ENCODE measurements at regions not wholly inside any gene's neighbourhood (a gene's known extent, or its start where the extent isn't known, plus 50 kb on each side); places are given as distances from the start of the nearest gene placed in this dataset.
"Not testable (repeated sequence)": the region's sequence is repeated elsewhere in the genome, so short reads cannot be mapped to it uniquely, and the experiment has no call there.

DNA sequence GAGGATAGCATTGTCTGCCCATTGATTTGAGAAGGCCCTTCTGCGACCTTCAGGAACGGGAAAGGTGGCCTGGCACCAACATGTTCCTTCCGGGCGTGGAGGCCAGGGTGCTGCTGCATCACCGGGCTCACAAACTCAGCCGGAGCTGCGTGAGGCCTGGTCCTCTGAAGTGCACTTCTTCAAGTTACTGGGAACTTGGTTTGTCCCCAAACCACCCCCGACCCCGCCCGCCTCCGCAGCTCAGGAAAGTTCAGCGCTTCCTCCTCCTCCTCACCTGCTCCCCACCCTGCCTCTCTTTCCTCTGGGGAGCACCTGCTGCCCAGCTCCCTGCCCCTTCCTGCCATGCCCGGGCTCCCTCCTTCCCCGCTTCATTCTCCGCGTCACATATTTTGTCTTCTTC, 116.0 kb upstream of the LRPAP1 start:
- DNase-seq (ENCODE audit: low spot score), result no peak

GRCh38 chr4:3647421-3647820, 115.2 kb upstream of the LRPAP1 start:
- no peak for DNase-seq (ENCODE audit: low spot score)

DNA sequence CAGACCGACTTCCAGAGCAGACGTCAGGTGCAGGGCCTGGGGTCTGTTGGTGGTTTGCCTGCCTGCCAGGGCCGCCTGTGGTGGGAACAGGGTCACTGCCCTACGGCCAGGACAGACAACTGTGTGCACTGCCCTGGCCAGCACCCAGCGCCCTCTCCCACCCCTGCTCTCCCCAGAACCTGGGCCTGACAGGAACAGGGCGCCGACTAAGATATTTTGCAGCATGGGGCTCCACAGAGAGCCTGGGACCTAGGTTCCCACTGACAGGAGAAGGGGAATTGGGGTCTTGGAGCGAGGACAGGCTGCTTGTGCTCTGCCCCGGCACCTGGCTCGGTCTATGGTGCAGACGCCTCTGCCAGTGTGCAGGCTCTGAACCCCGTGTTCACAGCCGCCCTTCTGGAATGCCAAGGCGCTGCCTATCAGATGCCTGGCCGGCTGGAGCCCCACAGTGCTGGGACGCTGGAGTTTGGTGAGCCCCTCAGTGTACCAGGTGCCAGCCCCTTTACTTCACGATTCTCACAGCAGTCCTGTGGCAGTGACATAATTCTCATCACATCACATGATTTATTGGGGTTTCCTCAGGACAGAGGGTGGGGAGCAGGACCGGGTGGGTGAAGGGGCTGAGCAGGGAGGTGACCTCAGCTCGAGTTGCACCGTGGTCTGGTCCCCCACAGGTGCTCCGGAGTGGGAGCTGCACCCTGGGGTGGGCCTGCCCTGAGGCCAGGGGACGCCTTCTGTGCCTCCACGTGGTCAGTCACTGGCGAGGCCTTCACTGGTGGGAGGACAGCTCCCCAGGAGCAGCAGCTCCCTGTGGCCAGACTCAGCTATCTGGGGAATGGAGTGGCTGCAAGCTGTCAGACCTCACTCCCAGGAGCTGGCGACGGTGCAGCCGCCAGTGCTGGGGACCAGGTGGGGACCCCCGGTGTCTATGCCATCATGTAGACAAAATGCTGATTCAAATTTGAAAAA, 113.8 kb upstream of the LRPAP1 start:
- no peak for DNase-seq (ENCODE audit: low spot score)

DNA sequence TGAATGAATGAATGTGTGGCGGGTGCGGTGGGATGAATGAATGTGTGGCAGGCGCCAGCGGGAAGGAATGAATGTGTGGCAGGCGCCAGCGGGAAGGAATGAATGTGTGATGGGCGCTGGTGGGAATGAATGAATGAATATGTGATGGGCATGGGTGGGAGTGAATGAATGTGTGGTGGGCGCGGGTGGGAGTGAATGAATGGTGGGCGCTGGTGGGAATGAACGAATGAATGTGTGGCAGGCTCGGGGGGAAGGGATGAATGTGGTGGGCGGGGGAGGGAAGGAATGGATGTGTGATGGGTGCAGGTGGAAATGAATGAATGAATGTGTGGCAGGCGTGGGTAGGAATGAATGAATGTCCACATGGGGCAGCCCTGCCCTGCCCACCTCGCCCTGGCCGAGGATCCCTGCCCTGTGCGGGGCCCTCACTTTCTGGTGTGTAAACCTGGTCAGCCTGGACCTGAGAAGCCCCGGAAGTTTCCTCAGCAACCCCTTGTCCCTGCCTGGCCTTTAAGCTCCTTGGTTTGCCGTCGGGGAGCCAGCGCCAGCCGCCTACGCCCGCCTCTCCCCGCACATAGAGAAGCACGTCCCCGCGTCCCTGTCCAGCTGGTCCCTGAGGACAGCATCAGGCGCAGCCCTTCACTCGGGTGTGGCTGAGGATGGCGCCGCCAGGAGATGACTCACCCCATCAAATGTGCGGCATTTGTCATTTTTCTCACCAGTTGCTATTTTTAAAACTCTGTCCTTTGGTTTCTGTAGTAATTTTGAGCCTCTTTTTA, 112.8 kb upstream of the LRPAP1 start:
- no peak for DNase-seq (ENCODE audit: low spot score)

DNA sequence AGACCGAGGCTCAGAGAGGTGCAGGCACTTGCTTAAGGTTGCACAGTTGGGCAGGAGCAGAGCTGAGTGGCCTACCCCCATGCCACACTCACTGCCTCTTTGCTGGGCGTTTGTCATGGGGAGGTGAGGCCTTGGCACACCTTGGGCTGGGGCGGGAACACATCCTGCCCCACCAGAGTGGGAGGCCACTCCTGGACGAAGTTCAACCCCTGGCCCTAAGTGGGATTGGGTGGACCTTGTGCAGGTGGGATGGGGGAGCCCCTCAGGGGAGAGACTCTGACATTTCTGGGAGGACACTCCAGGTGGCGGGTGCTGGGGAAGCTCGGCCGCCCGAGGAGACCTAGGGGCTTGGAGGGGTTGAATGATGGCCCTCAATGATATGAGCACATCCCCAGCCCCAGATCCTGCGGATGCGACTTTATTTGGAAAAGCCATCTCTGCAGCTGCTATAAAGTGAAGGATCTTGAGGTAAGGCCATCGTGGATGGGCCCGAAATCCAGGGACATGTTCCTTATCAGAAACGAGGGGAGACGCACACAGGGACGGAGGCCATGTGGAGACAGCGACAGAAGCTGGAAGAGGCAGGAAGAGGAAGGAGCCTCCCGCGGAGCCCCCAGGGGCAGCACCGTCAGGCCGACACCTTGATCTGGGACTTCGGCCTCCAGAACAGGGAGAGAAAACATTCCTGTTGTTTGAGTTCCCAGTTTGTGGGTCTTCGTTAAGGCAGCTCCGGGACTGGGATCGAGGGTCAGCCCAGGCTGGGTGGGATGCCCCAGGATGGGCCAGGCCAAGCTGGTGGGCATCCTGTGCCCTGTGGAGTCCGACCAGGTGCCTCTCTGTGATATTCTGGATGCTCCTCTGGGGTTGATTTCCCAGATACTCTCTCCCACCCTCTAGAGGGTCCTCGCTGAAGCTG, 111.6 kb upstream of the LRPAP1 start:
- DNase-seq (ENCODE audit: low spot score), result no peak

GRCh38 chr4:3642806-3643517, 110.7 kb upstream of the LRPAP1 start:
- no peak for DNase-seq (ENCODE audit: low spot score)

DNA sequence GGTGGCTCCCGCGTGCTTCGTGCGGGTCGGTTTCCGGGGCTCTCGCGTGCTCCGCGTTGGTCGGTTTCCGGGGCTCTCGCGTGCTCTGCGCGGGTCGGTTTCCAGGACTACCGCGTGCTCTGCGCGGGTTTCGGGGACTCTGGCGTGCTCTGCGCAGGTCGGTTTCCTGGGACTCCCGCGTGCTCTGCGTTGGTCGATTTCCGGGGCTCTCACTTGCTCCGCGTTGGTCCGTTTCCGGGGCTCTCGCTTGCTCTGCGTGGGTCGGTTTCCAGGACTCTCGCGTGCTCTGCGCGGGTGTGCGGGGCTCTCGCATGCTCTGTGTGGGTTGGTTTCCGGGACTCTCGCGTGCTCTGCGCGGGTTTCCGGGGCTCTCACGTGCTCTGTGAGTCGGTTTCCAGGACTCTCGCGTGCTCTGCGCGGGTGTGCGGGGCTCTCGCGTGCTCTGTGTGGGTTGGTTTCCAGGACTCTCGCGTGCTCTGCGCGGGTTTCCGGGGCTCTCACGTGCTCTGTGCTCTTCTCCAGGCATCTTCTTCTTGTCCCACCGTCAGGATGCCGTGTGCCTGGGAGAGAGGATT, 109.9 kb upstream of the LRPAP1 start:
- DNase-seq (ENCODE audit: low spot score), result no peak

GRCh38 chr4:3641501-3641900, 109.3 kb upstream of the LRPAP1 start:
- no peak for DNase-seq (ENCODE audit: low spot score)

- DNase-seq (ENCODE audit: low spot score), result no peak
Observed at GRCh38 chr4:3640587-3640962, 108.4 kb upstream of the LRPAP1 start.

DNA sequence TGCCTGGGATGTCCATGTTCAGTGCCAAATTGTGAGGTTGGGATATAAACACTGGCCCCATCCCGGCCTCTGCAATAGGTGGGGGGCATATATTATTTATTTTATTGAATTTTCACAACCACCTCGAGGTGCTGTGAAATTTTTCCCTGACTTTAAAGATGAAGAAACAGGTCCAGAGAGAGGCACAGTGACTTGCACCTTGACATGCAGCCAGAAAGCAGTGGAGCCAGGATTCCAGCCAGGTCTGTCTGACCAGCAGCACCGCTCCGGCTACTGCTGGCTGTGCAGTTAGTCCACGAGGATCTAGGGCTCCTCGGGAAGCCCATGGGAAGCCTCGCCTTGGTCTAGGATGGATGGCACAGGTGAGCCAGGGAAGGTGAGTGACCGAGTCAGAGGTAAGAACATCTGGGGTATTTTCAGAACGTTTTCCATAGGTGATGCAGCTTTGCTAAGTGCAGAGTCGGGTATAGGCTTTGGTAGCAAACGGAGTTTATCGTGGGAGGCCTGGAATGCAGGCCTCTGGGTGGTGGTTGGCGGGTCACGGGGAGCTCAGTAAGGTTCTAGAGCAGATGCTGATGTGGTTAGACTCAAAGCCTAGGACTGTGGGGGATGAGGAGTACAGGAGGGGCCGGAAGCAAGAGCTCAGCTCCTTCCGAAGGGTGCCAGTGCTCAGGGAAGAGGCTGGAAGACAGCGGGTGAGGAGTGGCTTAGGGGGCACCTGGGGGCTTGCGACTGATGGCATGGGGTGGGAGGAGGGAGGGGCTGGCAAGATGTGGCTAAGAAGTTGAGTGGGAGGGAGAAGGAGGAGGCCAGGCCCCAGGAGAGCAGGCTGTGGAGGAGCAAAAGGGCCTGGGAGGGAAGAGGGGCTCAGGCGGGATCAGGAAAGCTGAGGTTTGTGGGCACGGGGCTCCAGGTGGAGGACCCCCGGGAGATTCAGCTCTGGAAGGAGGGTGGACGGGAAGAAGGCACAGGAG, 107.7 kb upstream of the LRPAP1 start:
- DNase-seq (ENCODE audit: low spot score), result peak; percentile 67

- no peak for DNase-seq (ENCODE audit: low spot score)
Observed at GRCh38 chr4:3638080-3638795, 106.0 kb upstream of the LRPAP1 start.

DNA sequence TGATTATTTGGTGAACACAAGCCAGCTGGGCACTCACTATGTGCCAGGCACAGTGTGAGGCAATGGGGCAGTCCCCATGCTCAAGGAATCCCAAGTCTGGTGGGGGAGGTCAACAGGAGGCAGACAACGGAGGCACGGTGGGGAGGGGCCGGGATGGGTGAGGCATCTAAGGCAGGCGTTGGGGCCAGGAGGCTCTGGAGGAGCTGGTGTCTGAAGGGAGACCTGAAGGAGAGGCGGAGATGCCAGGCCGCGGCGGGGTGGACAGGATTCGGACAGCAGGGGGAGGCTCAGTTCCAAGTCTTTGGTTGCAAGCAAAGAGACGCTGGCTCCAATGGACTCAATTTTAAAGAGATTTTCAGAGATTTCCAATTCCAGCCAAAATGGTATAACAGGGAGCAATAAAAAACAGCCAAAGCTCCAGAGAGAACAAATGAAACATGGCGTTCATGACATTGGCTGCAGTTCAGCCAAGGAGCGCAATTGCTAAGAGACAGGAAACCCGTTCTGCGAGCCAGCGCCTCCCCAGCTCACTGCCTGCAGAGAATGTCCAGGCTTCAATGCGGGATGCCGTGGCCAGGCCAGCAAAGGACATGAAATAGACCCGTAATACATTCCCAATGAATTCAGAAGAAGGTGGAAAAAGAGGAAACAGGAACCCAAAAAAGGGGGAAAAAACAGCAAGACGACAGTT, 105.2 kb upstream of the LRPAP1 start:
- peak; percentile 95 for DNase-seq (ENCODE audit: low spot score)

DNA sequence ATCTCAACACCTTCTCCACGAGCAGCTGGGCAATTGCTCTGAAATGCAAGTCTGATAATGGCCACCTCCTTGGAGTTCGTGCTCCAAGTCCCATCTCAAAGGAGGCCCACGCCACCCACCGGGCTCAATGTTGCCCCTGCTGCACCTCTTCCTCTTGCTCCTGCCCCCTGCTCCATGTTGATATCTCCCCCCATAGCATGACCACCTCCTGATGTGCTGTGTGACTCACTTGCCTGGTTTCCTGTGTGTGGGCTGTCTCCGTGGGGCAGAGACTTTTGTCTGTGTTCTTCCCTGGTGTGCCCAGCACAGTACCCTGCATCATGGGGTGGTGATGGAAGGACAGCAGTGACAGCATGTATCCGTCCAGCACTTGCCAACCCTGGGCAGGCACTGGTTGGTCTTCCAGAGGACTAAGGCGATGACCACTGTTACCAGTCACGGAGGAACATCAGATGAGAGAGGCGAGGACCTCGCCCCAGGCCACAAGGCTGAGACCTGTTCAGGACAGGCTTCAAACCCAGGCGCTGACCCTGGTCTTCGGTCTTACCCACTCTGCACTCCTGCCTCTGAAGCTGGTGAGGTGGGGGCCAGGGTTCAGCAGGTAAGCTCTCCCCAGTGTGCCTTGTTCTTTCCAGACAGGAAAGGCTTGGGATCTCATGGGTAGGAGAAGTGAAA, 104.6 kb upstream of the LRPAP1 start:
- DNase-seq (ENCODE audit: low spot score), result no peak

- not testable (repeated sequence) for DNase-seq (ENCODE audit: low spot score)
Observed at GRCh38 chr4:3636020-3636419, 103.8 kb upstream of the LRPAP1 start.

- DNase-seq (ENCODE audit: low spot score), result no peak
Observed at GRCh38 chr4:3634894-3635820, 102.9 kb upstream of the LRPAP1 start.

GRCh38 chr4:3634281-3634857, 102.1 kb upstream of the LRPAP1 start:
- no peak for DNase-seq (ENCODE audit: low spot score)

All from cerebellar cortex (tissue), 1 donor.